ENCODE measurements at regions not wholly inside any gene's neighbourhood (a gene's known extent, or its start where the extent isn't known, plus 50 kb on each side); places are given as distances from the start of the nearest gene placed in this dataset.

GRCh38 chr9:109604781-109605180 lies 106.7 kb upstream of the PTPN3 start:
- TF ChIP-seq, protein P1, sequence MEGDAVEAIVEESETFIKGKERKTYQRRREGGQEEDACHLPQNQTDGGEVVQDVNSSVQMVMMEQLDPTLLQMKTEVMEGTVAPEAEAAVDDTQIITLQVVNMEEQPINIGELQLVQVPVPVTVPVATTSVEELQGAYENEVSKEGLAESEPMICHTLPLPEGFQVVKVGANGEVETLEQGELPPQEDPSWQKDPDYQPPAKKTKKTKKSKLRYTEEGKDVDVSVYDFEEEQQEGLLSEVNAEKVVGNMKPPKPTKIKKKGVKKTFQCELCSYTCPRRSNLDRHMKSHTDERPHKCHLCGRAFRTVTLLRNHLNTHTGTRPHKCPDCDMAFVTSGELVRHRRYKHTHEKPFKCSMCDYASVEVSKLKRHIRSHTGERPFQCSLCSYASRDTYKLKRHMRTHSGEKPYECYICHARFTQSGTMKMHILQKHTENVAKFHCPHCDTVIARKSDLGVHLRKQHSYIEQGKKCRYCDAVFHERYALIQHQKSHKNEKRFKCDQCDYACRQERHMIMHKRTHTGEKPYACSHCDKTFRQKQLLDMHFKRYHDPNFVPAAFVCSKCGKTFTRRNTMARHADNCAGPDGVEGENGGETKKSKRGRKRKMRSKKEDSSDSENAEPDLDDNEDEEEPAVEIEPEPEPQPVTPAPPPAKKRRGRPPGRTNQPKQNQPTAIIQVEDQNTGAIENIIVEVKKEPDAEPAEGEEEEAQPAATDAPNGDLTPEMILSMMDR (conservative IDR thresholded peaks at IDR 0.05; ENCODE audit: low read depth, low read length), result no peak
- TF ChIP-seq ELK1 (IDR thresholded peaks at IDR 0.05; ENCODE audit: borderline replicate concordance, low read depth, low read length) (no peak), POLR2A (IDR thresholded peaks at IDR 0.05; ENCODE audit: low read depth, low read length) (no peak), RFX5 (IDR thresholded peaks at IDR 0.05; ENCODE audit: low read depth, low read length) (no peak), MAZ (IDR thresholded peaks at IDR 0.05; ENCODE audit: borderline replicate concordance, low read depth, low read length) (no peak), SMC3 (IDR thresholded peaks at IDR 0.05; ENCODE audit: low read depth, low read length) (no peak), FOS (IDR thresholded peaks at IDR 0.05; ENCODE audit: low read depth, low read length) (no peak), CEBPB (IDR thresholded peaks at IDR 0.05; ENCODE audit: low read depth, low read length) (no peak)
- TF ChIP-seq, protein P2, sequence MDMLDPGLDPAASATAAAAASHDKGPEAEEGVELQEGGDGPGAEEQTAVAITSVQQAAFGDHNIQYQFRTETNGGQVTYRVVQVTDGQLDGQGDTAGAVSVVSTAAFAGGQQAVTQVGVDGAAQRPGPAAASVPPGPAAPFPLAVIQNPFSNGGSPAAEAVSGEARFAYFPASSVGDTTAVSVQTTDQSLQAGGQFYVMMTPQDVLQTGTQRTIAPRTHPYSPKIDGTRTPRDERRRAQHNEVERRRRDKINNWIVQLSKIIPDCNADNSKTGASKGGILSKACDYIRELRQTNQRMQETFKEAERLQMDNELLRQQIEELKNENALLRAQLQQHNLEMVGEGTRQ (IDR thresholded peaks at IDR 0.05; ENCODE audit: low read depth, low read length), result no peak

Data from IMR-90 (cell line).